IMR-90 (cell line): ENCODE measurements at regions not wholly inside any gene's neighbourhood (a gene's known extent, or its start where the extent isn't known, plus 50 kb on each side); places are given as distances from the start of the nearest gene placed in this dataset.

Experiments
- ATAC-seq: fragments of 200-7000 bp; cut with Tn5 transposase; 2 replicates; pipeline ENCODE4 v1.9.1; 2020; ENCODE audit warnings: low read depth, mild to moderate bottlenecking, moderate library complexity
- BruUV-seq: library from RNA; stranded (reverse); fragments of 400-500 nt; replicated peaks from 2 replicates; lab custom pipeline; 2021; lab: Mats Ljungman, UMichigan
- CTCF ChIA-PET: fragments of 300-600 bp; formaldehyde crosslinking; extraction: SDS; loops from one replicate; lab custom pipeline; 2021; ENCODE audit warnings: antibody characterized with exemption; lab: Yijun Ruan, JAX
- POLR2A ChIA-PET: fragments of 300-600 bp; sonication (Branson Sonifier 250); formaldehyde crosslinking; loops from one replicate; lab custom pipeline; 2022; ENCODE audit warnings: antibody characterized with exemption; ENCODE audit not compliant: unreplicated experiment; lab: Charles Lee
- DNase-seq: peaks from one replicate; pipeline ENCODE4 v3.0.0; 2013
- H2AFZ ChIP-seq: replicated peaks from 2 replicates; pipeline ENCODE3; 2013; ENCODE audit warnings: low read length, mild to moderate bottlenecking; ENCODE audit not compliant: poor library complexity
- H2AK5ac ChIP-seq: 2 replicates; pipeline ENCODE4 v1.6.1; 2013; ENCODE audit warnings: low read depth, low read length, inconsistent platforms
- H2AK9ac ChIP-seq: replicated peaks from 2 replicates; pipeline ENCODE3; 2013; ENCODE audit warnings: mild to moderate bottlenecking, low read depth, low read length, moderate library complexity; ENCODE audit not compliant: poor library complexity
- H2BK120ac ChIP-seq: 2 replicates; pipeline ENCODE4 v1.6.1; 2013; ENCODE audit warnings: low read depth, low read length, inconsistent platforms
- H2BK15ac ChIP-seq: 3 replicates; pipeline ENCODE4 v1.6.1; 2013; ENCODE audit warnings: low read depth, low read length, inconsistent platforms
- H2BK20ac ChIP-seq: 2 replicates; pipeline ENCODE4 v1.6.1; 2013; ENCODE audit warnings: low read depth, mild to moderate bottlenecking, inconsistent platforms, low read length, moderate library complexity
- H2BK5ac ChIP-seq: 2 replicates; pipeline ENCODE4 v1.6.1; 2013; ENCODE audit warnings: mild to moderate bottlenecking, low read depth, low read length, inconsistent platforms; ENCODE audit not compliant: poor library complexity, severe bottlenecking
- H3K14ac ChIP-seq: replicated peaks from 2 replicates; pipeline ENCODE4 v1.6.1; 2013; ENCODE audit warnings: low read depth, low read length, inconsistent platforms
- H3K18ac ChIP-seq: 2 replicates; pipeline ENCODE4 v1.6.1; 2013; ENCODE audit warnings: low read depth, low read length, control low read depth
- H3K23ac ChIP-seq: 2 replicates; pipeline ENCODE4 v1.6.1; 2013; ENCODE audit warnings: low read depth, low read length, inconsistent platforms
- H3K27ac ChIP-seq: 2 replicates; pipeline ENCODE4 v1.5.1; 2013; ENCODE audit warnings: mild to moderate bottlenecking, control low read depth, low read length; ENCODE audit not compliant: insufficient read depth
- H3K27me3 ChIP-seq: 2 replicates; pipeline ENCODE4 v1.6.1; 2013; ENCODE audit warnings: low read length; ENCODE audit not compliant: control insufficient read depth, insufficient read depth
- H3K36me3 ChIP-seq: 2 replicates; pipeline ENCODE4 v1.6.1; 2013; ENCODE audit warnings: low read length, mixed read lengths; ENCODE audit not compliant: control insufficient read depth, insufficient read depth
- H3K4ac ChIP-seq: 2 replicates; pipeline ENCODE4 v1.6.1; 2013; ENCODE audit warnings: low read depth, low read length, inconsistent platforms
- H3K4me1 ChIP-seq: 2 replicates; pipeline ENCODE4 v1.6.1; 2013; ENCODE audit warnings: low read length, mixed read lengths; ENCODE audit not compliant: control insufficient read depth, insufficient read depth
- H3K4me2 ChIP-seq: 2 replicates; pipeline ENCODE4 v1.6.1; 2013; ENCODE audit warnings: low read depth, mild to moderate bottlenecking, control low read depth, low read length, moderate library complexity
- H3K4me3 ChIP-seq: 2 replicates; pipeline ENCODE4 v1.5.1; 2013; ENCODE audit warnings: low read depth, mild to moderate bottlenecking, control low read depth, low read length, moderate library complexity; ENCODE audit not compliant: insufficient read depth
- H3K56ac ChIP-seq: 2 replicates; pipeline ENCODE4 v1.6.1; 2013; ENCODE audit warnings: low read length, inconsistent platforms; ENCODE audit not compliant: insufficient read depth; ENCODE audit errors: extremely low read depth
- H3K79me1 ChIP-seq, 2 experiments: 2 replicates each; pipeline ENCODE4 v1.6.1; 2013; ENCODE audit warnings: low read length in 2 of 2, inconsistent platforms in 1 of 2, low read depth in 1 of 2
- H3K9ac ChIP-seq: 2 replicates; pipeline ENCODE4 v1.6.1; 2013; ENCODE audit warnings: low read depth, low read length, control low read depth
- H3K9me1 ChIP-seq: 2 replicates; pipeline ENCODE4 v1.6.1; 2013; ENCODE audit warnings: low read length, inconsistent platforms; ENCODE audit not compliant: insufficient read depth
- H3K9me3 ChIP-seq: 2 replicates; pipeline ENCODE4 v1.6.1; 2013; ENCODE audit warnings: low read length; ENCODE audit not compliant: control insufficient read depth, insufficient read depth
- H4K20me1 ChIP-seq: 2 replicates; pipeline ENCODE4 v1.6.1; 2013; ENCODE audit warnings: low read length, inconsistent platforms; ENCODE audit not compliant: insufficient read depth
- H4K5ac ChIP-seq: 2 replicates; pipeline ENCODE4 v1.6.1; 2013; ENCODE audit warnings: mild to moderate bottlenecking, low read depth, low read length, control low read depth
- H4K8ac ChIP-seq, 2 experiments: 2 replicates each; pipeline ENCODE4 v1.6.1; 2013; ENCODE audit warnings: low read depth in 2 of 2, low read length in 2 of 2, control low read depth in 1 of 2, inconsistent platforms in 1 of 2
- H4K91ac ChIP-seq: 2 replicates; pipeline ENCODE4 v1.6.1; 2013; ENCODE audit warnings: low read depth, low read length, inconsistent platforms; ENCODE audit not compliant: insufficient read depth
- MAZ ChIP-seq: IDR thresholded peaks from 2 replicates; pipeline ENCODE4 v1.6.1; 2012; ENCODE audit warnings: low read depth, mild to moderate bottlenecking, low read length, improper control_type of control experiment, moderate library complexity, borderline replicate concordance
- MXI1 ChIP-seq: IDR thresholded peaks from 2 replicates; pipeline ENCODE4 v1.6.1; 2012; ENCODE audit warnings: low read depth, mild to moderate bottlenecking, low read length, moderate library complexity, borderline replicate concordance
- NFE2L2 ChIP-seq: fragments of 150-350 bp; IDR thresholded peaks from 2 replicates; pipeline ENCODE4 v1.6.1; 2016; ENCODE audit warnings: low read depth, mild to moderate bottlenecking, low read length
- RAD21 ChIP-seq: IDR thresholded peaks from 2 replicates; pipeline ENCODE4 v1.6.1; 2012; ENCODE audit warnings: low read length, improper control_type of control experiment
- RCOR1 ChIP-seq: IDR thresholded peaks from 2 replicates; pipeline ENCODE4 v1.6.1; 2012; ENCODE audit warnings: mild to moderate bottlenecking, low read length, improper control_type of control experiment; ENCODE audit not compliant: insufficient replicate concordance
- dilution Hi-C: fragments of 300-500 bp; cut with HindIII; formaldehyde crosslinking; loops from one replicate; pipeline ENCODE4 v1.14.3; 2018; ENCODE audit warnings: low sequenced_read_pairs; ENCODE audit not compliant: unreplicated experiment
- in situ Hi-C: fragments of 300-500 bp; cut with MboI; formaldehyde crosslinking; loops from 3 replicates; pipeline ENCODE4 v1.14.3; 2019; ENCODE audit warnings: low sequenced_read_pairs, inconsistent platforms, mixed read lengths
- intact Hi-C: fragments of 100-400 bp; cut with micrococcal nuclease; formaldehyde crosslinking; loops from 2 replicates; pipeline ENCODE4 v1.10.0; 2022
- TF ChIP-seq, protein P1 (sequence below): fragments of 150-350 bp; IDR thresholded peaks from 2 replicates; pipeline ENCODE4 v1.6.1; 2017; ENCODE audit warnings: mild to moderate bottlenecking, antibody characterized with exemption, low read length, low read depth

GRCh38 chr6:103719545-103719944, 1140.2 kb downstream of the HACE1 start:
- Histone ChIP-seq H4K5ac (no peak overlapping the region), H2AFZ (no peak overlapping the region), H3K36me3 (no peaks in the 10 kb centered on the region), H3K23ac (no peak overlapping the region), H2BK20ac (no peak overlapping the region), H2BK15ac (no peak overlapping the region), H3K56ac (no peak overlapping the region), H3K14ac (no peak overlapping the region), H3K9me1 (no peaks in the 10 kb centered on the region), H3K4me2 (no peak overlapping the region), H2BK5ac (no peak overlapping the region), H3K79me1 (no peaks in the 10 kb centered on the region), H3K27ac (no peak overlapping the region), H4K8ac (no peak overlapping the region), H2AK5ac (no peak overlapping the region), H3K9me3 (no peaks in the 10 kb centered on the region), H3K4ac (no peak overlapping the region), H4K20me1 (no peaks in the 10 kb centered on the region), H2AK9ac (no peak overlapping the region), H3K18ac (no peak overlapping the region), H3K4me3 (no peak overlapping the region), H2BK120ac (no peak overlapping the region), H3K27me3 (no peaks in the 10 kb centered on the region), H3K9ac (no peak overlapping the region), H3K4me1 (no peaks in the 10 kb centered on the region), H4K91ac (no peak overlapping the region)
- CTCF ChIA-PET: no interaction called here
- POLR2A ChIA-PET: no interaction called here
- intact Hi-C loops: no loop called here
- TF ChIP-seq NFE2L2 (no peak), RCOR1 (no peak), MAZ (no peak), RAD21 (no peak), MXI1 (no peak)
- TF ChIP-seq, protein P1, sequence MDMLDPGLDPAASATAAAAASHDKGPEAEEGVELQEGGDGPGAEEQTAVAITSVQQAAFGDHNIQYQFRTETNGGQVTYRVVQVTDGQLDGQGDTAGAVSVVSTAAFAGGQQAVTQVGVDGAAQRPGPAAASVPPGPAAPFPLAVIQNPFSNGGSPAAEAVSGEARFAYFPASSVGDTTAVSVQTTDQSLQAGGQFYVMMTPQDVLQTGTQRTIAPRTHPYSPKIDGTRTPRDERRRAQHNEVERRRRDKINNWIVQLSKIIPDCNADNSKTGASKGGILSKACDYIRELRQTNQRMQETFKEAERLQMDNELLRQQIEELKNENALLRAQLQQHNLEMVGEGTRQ: no peak
- dilution Hi-C loops: no loop called here
- no peak for ATAC-seq
- no TSS peak for BruUV-seq
- DNase-seq: no peak
- in situ Hi-C loops: no loop called here
